GM18951 (cell line): ENCODE measurements at regions not wholly inside any gene's neighbourhood (a gene's known extent, or its start where the extent isn't known, plus 50 kb on each side); places are given as distances from the start of the nearest gene placed in this dataset.

Source experiments
- POLR2A ChIP-seq: IDR thresholded peaks from 4 replicates; pipeline ENCODE4 v1.6.1; 2011; ENCODE audit warnings: mild to moderate bottlenecking; ENCODE audit not compliant: insufficient read length, insufficient read depth; ENCODE audit errors: extremely low read depth
- in situ Hi-C: fragments of 300-500 bp; cut with MboI; formaldehyde crosslinking; loops from one replicate; pipeline ENCODE4 v1.12.0; 2022; ENCODE audit warnings: low sequenced_read_pairs, mixed read lengths, inconsistent platforms; ENCODE audit not compliant: unreplicated experiment

- in situ Hi-C loops = no loop called here
- TF ChIP-seq POLR2A = no peak
Measured at GRCh38 chr3:178900029-178900646, 171.5 kb downstream of the ZMAT3 start.

DNA sequence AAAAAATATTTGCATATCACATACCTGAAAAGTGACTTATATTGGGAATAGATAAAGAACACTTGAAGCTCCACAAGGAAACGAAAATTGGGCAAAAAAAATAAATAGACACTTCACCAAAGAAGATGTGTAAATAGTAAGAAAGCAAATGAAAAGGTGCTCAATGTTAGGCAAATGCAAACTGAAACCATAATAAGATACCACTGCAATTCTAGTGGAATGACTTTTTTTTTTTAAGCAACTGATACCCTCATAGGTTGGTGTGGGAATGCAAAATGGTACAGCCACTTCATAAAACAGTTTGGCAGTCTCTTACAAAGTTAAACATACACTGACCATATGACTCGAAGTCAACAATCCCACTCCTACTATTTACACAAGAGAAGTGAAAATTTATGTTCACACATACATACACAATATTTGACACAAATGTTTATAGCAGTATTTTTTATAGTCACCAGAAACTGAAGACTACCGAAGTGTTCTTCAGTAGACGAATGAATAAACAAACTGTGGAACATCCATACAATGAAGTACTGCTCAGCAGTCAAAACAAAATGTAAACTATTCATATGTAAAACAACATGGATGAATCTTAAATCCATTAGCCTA, 176.3 kb downstream of the ZMAT3 start:
- no peak for TF ChIP-seq POLR2A
- in situ Hi-C loops = no loop called here
